Caki2 (cell line): ENCODE measurements at regions not wholly inside any gene's neighbourhood (a gene's known extent, or its start where the extent isn't known, plus 50 kb on each side); places are given as distances from the start of the nearest gene placed in this dataset.
"Not testable (repeated sequence)": the region's sequence is repeated elsewhere in the genome, so short reads cannot be mapped to it uniquely, and the experiment has no call there.

Experiments
- DNase-seq: peaks from one replicate; pipeline ENCODE4 v3.0.0-alpha.2; 2015; ENCODE audit warnings: low read depth
- in situ Hi-C: cut with HindIII; loops from 2 replicates; pipeline ENCODE4 v1.10.0; 2016; ENCODE audit warnings: low sequenced_read_pairs, low pct_unique_long_range_greater_than_20kb, mixed read lengths

- DNase-seq, result no peak
- in situ Hi-C loops, result no loop called here
Measured at GRCh38 chr18:75981102-75981501, 513.9 kb downstream of the ZNF516 start.

- in situ Hi-C loops, result no loop called here
Measured at GRCh38 chr18:75977081-75977480, 518.0 kb downstream of the ZNF516 start.

GRCh38 chr18:75970212-75970611 is 524.8 kb downstream of the ZNF516 start:
- in situ Hi-C loops, result no loop called here
- DNase-seq, result no peak

More at GRCh38 chr18:75977081-75977480, 518.0 kb downstream of the ZNF516 start:
- DNase-seq, result no peak

GRCh38 chr18:75966431-75966830 is 528.6 kb downstream of the ZNF516 start:
- in situ Hi-C loops, result no loop called here

GRCh38 chr18:75962036-75962572 is 532.9 kb downstream of the ZNF516 start:
- no peak for DNase-seq
- in situ Hi-C loops, result no loop called here

More at GRCh38 chr18:75966431-75966830, 528.6 kb downstream of the ZNF516 start:
- no peak for DNase-seq

GRCh38 chr18:75960356-75960755 is 532.9 kb upstream of the SMIM21 start:
- DNase-seq, in situ Hi-C loops: not testable (repeated sequence)

- DNase-seq, result no peak
- in situ Hi-C loops, result no loop called here
Measured at GRCh38 chr18:75959150-75959549, 531.6 kb upstream of the SMIM21 start.

- no peak for DNase-seq
- in situ Hi-C loops, result no loop called here
Measured at GRCh38 chr18:75958683-75959082, 531.2 kb upstream of the SMIM21 start.

GRCh38 chr18:75945265-75945933 is 517.9 kb upstream of the SMIM21 start:
- in situ Hi-C loops, result no loop called here
- no peak for DNase-seq

- DNase-seq, result no peak
- in situ Hi-C loops, result no loop called here
Measured at GRCh38 chr18:75937306-75937705, 509.8 kb upstream of the SMIM21 start.

- no peak for DNase-seq
- in situ Hi-C loops, result no loop called here
Measured at GRCh38 chr18:75936862-75937261, 509.4 kb upstream of the SMIM21 start.

GRCh38 chr18:75931079-75931478 is 503.6 kb upstream of the SMIM21 start:
- DNase-seq, result no peak
- in situ Hi-C loops, result no loop called here

- in situ Hi-C loops, result no loop called here
- no peak for DNase-seq
Measured at GRCh38 chr18:75928706-75929105, 501.2 kb upstream of the SMIM21 start.

- in situ Hi-C loops, result no loop called here
- no peak for DNase-seq
Measured at GRCh38 chr18:75927791-75928190, 500.3 kb upstream of the SMIM21 start.

- in situ Hi-C loops, result no loop called here
- no peak for DNase-seq
Measured at GRCh38 chr18:75926811-75927210, 499.3 kb upstream of the SMIM21 start.

- in situ Hi-C loops, result no loop called here
- DNase-seq, result peak; percentile 26
Measured at GRCh38 chr18:75923169-75923568, 495.7 kb upstream of the SMIM21 start.

- in situ Hi-C loops, result no loop called here
Measured at GRCh38 chr18:75916624-75916982, 489.1 kb upstream of the SMIM21 start.

GRCh38 chr18:75915941-75916623 is 488.6 kb upstream of the SMIM21 start:
- in situ Hi-C loops, result no loop called here
- no peak for DNase-seq

More at GRCh38 chr18:75916624-75916982, 489.1 kb upstream of the SMIM21 start:
- no peak for DNase-seq

GRCh38 chr18:75912829-75913228 is 485.3 kb upstream of the SMIM21 start:
- no peak for DNase-seq
- in situ Hi-C loops, result no loop called here

GRCh38 chr18:75904416-75904815 is 476.9 kb upstream of the SMIM21 start:
- in situ Hi-C loops, result no loop called here
- DNase-seq, result no peak
